Activated T-cell treated with anti-CD3 and anti-CD28 coated beads, Interleukin-2, amount 50 U/mL, for 1 hour (primary cell): ENCODE measurements at regions not wholly inside any gene's neighbourhood (a gene's known extent, or its start where the extent isn't known, plus 50 kb on each side); places are given as distances from the start of the nearest gene placed in this dataset.

Experiments
- DNase-seq: peaks from one replicate; pipeline ENCODE4 v3.0.0-alpha.2; 2020

GRCh38 chr2:126990605-126991532, 92.2 kb downstream of the TEX51 start:
- DNase-seq, result no peak

DNA sequence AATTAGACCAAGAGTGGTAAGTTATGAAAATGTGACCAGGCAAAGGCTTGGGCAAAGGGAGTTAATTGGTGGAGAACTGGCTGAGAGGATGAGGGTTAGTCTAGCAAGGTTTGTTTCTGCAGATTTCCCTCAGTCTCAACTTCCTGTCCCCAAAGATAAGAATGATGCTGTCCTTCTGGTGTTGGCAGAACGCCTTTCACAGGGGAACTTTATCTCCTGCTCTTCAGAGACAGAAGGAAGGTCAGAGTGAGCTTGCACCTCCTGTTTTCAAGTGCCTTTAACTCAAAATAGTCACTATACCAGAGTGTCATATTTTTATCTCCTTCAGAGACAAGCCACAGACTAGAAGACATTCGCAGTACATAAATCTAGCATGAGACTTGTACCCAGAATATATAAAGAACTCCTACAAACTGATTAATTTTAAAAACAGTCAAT, 95.7 kb downstream of the TEX51 start:
- DNase-seq, result no peak

DNA sequence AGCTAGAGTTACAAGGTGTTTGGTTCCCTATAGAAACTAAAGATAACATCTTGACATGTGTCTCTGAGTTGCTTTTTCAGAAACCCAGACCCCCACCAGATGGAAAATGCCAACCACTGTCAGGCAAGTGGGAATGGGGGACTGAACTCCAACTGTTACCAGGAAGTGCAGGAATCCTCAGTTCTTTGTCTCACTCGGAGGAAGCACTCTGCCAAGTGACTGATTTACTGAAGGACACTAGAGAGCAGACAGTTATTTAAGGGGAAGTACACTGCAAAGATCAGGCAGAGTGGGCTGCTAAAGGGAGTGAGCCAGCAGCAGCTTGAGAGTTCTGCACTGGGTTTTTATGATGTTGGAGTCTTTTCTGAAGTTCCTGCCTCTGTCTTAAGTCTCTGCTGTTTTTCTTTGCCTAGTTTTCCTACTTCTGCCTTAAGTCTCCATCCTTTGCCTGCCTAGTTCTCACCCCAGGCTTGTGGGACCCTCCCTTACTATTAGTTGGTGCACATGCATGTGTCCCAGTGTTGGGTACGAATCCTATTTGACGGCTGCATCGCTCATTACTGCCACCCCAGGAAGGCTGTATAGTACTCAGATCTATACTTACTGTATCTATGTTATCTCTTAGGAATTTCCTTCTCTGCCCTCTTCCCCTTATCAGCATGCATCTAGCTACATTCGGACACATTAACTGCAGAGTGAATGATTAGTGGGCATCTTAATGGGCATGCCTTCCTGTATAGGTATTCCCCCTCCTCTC, 97.1 kb downstream of the TEX51 start:
- no peak for DNase-seq

GRCh38 chr2:126996378-126996699, 97.6 kb downstream of the TEX51 start:
- no peak for DNase-seq
